ENCODE measurements at regions not wholly inside any gene's neighbourhood (a gene's known extent, or its start where the extent isn't known, plus 50 kb on each side); places are given as distances from the start of the nearest gene placed in this dataset.

- DNase-seq (ENCODE audit: low read depth): no peak
- no peak overlapping the region for H3K4me3 ChIP-seq (ENCODE audit: low read depth, low read length)
- TF ChIP-seq, protein P1, sequence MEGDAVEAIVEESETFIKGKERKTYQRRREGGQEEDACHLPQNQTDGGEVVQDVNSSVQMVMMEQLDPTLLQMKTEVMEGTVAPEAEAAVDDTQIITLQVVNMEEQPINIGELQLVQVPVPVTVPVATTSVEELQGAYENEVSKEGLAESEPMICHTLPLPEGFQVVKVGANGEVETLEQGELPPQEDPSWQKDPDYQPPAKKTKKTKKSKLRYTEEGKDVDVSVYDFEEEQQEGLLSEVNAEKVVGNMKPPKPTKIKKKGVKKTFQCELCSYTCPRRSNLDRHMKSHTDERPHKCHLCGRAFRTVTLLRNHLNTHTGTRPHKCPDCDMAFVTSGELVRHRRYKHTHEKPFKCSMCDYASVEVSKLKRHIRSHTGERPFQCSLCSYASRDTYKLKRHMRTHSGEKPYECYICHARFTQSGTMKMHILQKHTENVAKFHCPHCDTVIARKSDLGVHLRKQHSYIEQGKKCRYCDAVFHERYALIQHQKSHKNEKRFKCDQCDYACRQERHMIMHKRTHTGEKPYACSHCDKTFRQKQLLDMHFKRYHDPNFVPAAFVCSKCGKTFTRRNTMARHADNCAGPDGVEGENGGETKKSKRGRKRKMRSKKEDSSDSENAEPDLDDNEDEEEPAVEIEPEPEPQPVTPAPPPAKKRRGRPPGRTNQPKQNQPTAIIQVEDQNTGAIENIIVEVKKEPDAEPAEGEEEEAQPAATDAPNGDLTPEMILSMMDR (IDR thresholded peaks at IDR 0.05; ENCODE audit: insufficient read depth, low read length): no peak
Observed at GRCh38 chr1:56045062-56045461, 534.3 kb downstream of the PLPP3 start.

DNA sequence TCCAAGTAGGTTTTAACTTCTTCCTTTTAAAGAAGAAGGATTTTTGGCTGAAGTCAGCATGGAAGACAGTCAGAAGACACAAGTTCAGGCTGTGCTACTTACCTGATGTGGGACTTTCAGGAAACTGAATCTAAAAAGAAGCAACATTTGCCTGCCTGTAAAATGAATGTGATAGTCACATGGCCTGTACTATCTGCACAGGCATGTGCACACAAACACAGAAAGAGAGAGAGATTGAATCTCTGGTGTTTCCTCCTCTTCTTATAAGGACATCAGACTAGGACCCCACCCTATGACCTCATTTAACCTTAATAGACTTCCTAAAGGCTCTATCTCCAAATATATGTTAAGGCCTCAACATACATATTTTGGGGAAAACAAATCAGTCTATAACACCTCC lies 542.9 kb downstream of the PLPP3 start:
- TF ChIP-seq, protein P1 (IDR thresholded peaks at IDR 0.05; ENCODE audit: insufficient read depth, low read length): no peak
- DNase-seq (ENCODE audit: low read depth): no peak
- H3K4me3 ChIP-seq (ENCODE audit: low read depth, low read length): no peak overlapping the region

GRCh38 chr1:56034847-56035481 lies 544.4 kb downstream of the PLPP3 start:
- peak; percentile 69 for DNase-seq (ENCODE audit: low read depth)
- TF ChIP-seq, protein P1 (IDR thresholded peaks at IDR 0.05; ENCODE audit: insufficient read depth, low read length): no peak
- no peak overlapping the region for H3K4me3 ChIP-seq (ENCODE audit: low read depth, low read length)

DNA sequence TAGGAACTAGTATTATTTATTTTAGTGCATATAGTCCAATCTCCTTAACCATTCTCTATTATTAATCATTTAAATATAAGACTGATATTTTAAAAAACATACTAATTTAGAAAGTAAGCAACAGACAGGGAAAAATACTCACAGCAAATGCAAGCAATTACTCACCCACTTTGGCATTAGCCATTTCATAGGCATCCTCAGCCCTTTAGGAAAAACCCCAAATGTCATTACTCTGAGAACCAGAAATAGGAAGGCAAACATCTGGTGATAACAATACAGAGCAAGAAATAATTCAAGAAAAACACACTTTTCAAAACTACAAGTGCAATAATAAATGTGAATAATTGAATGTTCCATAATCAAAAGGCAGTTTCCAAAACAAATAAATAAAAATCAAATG lies 545.1 kb downstream of the PLPP3 start:
- peak; percentile 84 for DNase-seq (ENCODE audit: low read depth)
- TF ChIP-seq, protein P1 (IDR thresholded peaks at IDR 0.05; ENCODE audit: insufficient read depth, low read length): no peak
- no peak overlapping the region for H3K4me3 ChIP-seq (ENCODE audit: low read depth, low read length)

- TF ChIP-seq, protein P1 (IDR thresholded peaks at IDR 0.05; ENCODE audit: insufficient read depth, low read length): no peak
- H3K4me3 ChIP-seq (ENCODE audit: low read depth, low read length): no peak overlapping the region
- DNase-seq (ENCODE audit: low read depth): peak; percentile 31
Observed at GRCh38 chr1:56033321-56034037, 545.9 kb downstream of the PLPP3 start.

DNA sequence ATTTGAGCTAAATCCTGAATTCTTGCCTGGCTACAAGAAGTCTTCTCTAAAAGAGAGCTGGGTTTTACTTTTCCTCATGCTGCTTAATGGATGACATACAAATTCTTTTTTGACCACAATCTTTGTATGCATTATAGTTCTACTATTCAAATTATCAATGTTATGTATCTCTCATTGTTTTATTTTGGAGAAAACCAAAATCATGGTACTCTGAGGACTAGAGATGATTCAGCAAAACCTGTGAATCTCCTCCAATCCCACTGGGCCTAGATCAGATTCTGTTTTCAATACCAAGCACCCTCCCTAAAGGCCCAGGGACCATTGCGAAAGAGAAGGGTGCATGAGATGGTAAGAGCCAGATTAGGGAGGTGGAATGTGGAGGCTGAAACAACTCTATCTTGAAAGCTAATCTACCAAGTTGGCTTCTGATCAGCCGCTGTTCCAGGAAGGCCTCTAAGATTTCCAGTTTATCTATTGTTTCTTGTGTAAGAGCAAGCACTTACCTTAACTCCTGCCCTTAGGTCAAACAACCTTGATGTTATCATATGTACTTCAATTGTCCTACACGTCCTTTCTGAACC lies 547.2 kb downstream of the PLPP3 start:
- no peak overlapping the region for H3K4me3 ChIP-seq (ENCODE audit: low read depth, low read length)
- TF ChIP-seq, protein P1 (IDR thresholded peaks at IDR 0.05; ENCODE audit: insufficient read depth, low read length): no peak
- DNase-seq (ENCODE audit: low read depth): peak; percentile 72
